HCT116 (cell line): ENCODE measurements at regions not wholly inside any gene's neighbourhood (a gene's known extent, or its start where the extent isn't known, plus 50 kb on each side); places are given as distances from the start of the nearest gene placed in this dataset.

Source experiments
- EGR1 ChIP-seq: IDR thresholded peaks from 2 replicates; pipeline ENCODE4 v1.6.1; 2012; ENCODE audit warnings: low read depth
- EZH2 ChIP-seq: fragments of 200-600 bp; sonication (generic); IDR thresholded peaks from 2 replicates; pipeline ENCODE4 v1.6.1; 2017; ENCODE audit warnings: antibody characterized with exemption, mixed run types
- EZH2phosphoT487 ChIP-seq: fragments of 200-600 bp; IDR thresholded peaks from 2 replicates; pipeline ENCODE4 v1.6.1; 2018; ENCODE audit warnings: antibody characterized with exemption, borderline replicate concordance
- JUND ChIP-seq: IDR thresholded peaks from 2 replicates; pipeline ENCODE4 v1.6.1; 2012
- POLR2A ChIP-seq: IDR thresholded peaks from 2 replicates; pipeline ENCODE4 v1.7.0; 2011; ENCODE audit warnings: borderline replicate concordance; ENCODE audit not compliant: insufficient read depth, insufficient read length; ENCODE audit errors: extremely low read depth
- POLR2AphosphoS5 ChIP-seq: IDR thresholded peaks from 2 replicates; pipeline ENCODE4 v1.6.1; 2011; ENCODE audit warnings: mild to moderate bottlenecking, low read depth, low read length, moderate library complexity
- RAD21 ChIP-seq: IDR thresholded peaks from 2 replicates; pipeline ENCODE4 v1.6.1; 2012; ENCODE audit warnings: low read depth, mild to moderate bottlenecking
- SP1 ChIP-seq: IDR thresholded peaks from 2 replicates; pipeline ENCODE4 v1.6.1; 2012; ENCODE audit warnings: low read depth
- YY1 ChIP-seq: IDR thresholded peaks from 2 replicates; pipeline ENCODE4 v1.6.1; 2011; ENCODE audit warnings: low read length, low read depth, moderate library complexity, mild to moderate bottlenecking; ENCODE audit not compliant: insufficient replicate concordance; ENCODE audit errors: extremely low read depth
- TF ChIP-seq, protein P1 (sequence below), 3 experiments: fragments of 200-600 bp in 1 of 3; sonication (generic) in 1 of 3; IDR thresholded peaks in 2 of 3; conservative IDR thresholded peaks in 1 of 3; 2 replicates each; pipeline ENCODE4 v1.5.1; 2012 to 2017; ENCODE audit warnings: low read depth in 2 of 3, low read length in 2 of 3, antibody characterized with exemption in 1 of 3, borderline replicate concordance in 1 of 3, control low read depth in 1 of 3, mild to moderate bottlenecking in 1 of 3, mixed read lengths in 1 of 3, mixed run types in 1 of 3, moderate library complexity in 1 of 3; ENCODE audit not compliant: insufficient read depth in 1 of 3
- TF ChIP-seq, protein P2 (sequence below): IDR thresholded peaks from 2 replicates; pipeline ENCODE4 v1.6.1; 2012
- TF ChIP-seq, protein P3 (sequence below): IDR thresholded peaks from 2 replicates; pipeline ENCODE4 v1.6.1; 2012; ENCODE audit warnings: low read depth

DNA sequence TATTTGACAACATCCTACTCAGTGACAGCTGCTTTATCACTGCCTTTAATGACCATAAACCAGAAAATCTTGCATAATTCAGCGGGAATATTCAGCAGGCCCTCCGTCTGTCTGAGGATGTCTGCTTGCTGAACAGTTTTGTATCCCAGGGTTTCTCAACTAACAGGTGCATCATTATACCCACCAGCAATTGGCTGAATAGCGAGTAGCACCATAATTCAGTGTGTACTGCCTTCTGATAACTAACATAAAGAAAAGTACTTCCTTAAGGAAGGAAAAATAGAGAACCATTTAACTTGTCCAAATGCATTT, 680.1 kb downstream of the GALC start:
- TF ChIP-seq, protein P1, sequence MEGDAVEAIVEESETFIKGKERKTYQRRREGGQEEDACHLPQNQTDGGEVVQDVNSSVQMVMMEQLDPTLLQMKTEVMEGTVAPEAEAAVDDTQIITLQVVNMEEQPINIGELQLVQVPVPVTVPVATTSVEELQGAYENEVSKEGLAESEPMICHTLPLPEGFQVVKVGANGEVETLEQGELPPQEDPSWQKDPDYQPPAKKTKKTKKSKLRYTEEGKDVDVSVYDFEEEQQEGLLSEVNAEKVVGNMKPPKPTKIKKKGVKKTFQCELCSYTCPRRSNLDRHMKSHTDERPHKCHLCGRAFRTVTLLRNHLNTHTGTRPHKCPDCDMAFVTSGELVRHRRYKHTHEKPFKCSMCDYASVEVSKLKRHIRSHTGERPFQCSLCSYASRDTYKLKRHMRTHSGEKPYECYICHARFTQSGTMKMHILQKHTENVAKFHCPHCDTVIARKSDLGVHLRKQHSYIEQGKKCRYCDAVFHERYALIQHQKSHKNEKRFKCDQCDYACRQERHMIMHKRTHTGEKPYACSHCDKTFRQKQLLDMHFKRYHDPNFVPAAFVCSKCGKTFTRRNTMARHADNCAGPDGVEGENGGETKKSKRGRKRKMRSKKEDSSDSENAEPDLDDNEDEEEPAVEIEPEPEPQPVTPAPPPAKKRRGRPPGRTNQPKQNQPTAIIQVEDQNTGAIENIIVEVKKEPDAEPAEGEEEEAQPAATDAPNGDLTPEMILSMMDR (IDR thresholded peaks at IDR 0.05 in 2 of 3, conservative IDR thresholded peaks at IDR 0.05 in 1 of 3; ENCODE audit: borderline replicate concordance in 1 of 3, insufficient read depth in 1 of 3, low read depth in 2 of 3, low read length in 2 of 3): no peak
- TF ChIP-seq POLR2A (no peak), YY1 (no peak), POLR2AphosphoS5 (no peak), SP1 (no peak), EGR1 (no peak), EZH2phosphoT487 (no peak), RAD21 (no peak), EZH2 (no peak), JUND (no peak)
- TF ChIP-seq, protein P2, sequence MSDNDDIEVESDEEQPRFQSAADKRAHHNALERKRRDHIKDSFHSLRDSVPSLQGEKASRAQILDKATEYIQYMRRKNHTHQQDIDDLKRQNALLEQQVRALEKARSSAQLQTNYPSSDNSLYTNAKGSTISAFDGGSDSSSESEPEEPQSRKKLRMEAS: no peak
- TF ChIP-seq, protein P3, sequence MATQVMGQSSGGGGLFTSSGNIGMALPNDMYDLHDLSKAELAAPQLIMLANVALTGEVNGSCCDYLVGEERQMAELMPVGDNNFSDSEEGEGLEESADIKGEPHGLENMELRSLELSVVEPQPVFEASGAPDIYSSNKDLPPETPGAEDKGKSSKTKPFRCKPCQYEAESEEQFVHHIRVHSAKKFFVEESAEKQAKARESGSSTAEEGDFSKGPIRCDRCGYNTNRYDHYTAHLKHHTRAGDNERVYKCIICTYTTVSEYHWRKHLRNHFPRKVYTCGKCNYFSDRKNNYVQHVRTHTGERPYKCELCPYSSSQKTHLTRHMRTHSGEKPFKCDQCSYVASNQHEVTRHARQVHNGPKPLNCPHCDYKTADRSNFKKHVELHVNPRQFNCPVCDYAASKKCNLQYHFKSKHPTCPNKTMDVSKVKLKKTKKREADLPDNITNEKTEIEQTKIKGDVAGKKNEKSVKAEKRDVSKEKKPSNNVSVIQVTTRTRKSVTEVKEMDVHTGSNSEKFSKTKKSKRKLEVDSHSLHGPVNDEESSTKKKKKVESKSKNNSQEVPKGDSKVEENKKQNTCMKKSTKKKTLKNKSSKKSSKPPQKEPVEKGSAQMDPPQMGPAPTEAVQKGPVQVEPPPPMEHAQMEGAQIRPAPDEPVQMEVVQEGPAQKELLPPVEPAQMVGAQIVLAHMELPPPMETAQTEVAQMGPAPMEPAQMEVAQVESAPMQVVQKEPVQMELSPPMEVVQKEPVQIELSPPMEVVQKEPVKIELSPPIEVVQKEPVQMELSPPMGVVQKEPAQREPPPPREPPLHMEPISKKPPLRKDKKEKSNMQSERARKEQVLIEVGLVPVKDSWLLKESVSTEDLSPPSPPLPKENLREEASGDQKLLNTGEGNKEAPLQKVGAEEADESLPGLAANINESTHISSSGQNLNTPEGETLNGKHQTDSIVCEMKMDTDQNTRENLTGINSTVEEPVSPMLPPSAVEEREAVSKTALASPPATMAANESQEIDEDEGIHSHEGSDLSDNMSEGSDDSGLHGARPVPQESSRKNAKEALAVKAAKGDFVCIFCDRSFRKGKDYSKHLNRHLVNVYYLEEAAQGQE: no peak
